ENCODE measurements at regions not wholly inside any gene's neighbourhood (a gene's known extent, or its start where the extent isn't known, plus 50 kb on each side); places are given as distances from the start of the nearest gene placed in this dataset.

DNA sequence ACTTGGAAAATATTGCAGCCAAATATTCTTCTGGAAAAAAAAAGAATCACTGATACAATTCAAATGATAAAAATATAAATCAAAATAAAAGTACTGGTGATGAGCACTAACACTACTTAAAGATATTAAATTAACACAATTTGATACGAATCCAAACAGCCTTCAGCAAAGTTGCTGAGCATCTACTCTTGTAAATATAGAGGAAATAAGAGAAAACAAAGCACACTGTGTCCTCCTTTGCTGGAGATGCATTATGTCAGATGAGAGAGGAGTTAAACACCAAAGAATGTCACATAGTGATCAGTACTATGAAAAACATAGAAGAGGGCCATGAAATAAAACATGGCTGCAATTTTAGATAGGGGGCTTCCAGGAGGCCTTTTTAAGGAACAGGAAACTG, 177.4 kb upstream of the RNPC3 start (continued):
- TF ChIP-seq, protein P1, sequence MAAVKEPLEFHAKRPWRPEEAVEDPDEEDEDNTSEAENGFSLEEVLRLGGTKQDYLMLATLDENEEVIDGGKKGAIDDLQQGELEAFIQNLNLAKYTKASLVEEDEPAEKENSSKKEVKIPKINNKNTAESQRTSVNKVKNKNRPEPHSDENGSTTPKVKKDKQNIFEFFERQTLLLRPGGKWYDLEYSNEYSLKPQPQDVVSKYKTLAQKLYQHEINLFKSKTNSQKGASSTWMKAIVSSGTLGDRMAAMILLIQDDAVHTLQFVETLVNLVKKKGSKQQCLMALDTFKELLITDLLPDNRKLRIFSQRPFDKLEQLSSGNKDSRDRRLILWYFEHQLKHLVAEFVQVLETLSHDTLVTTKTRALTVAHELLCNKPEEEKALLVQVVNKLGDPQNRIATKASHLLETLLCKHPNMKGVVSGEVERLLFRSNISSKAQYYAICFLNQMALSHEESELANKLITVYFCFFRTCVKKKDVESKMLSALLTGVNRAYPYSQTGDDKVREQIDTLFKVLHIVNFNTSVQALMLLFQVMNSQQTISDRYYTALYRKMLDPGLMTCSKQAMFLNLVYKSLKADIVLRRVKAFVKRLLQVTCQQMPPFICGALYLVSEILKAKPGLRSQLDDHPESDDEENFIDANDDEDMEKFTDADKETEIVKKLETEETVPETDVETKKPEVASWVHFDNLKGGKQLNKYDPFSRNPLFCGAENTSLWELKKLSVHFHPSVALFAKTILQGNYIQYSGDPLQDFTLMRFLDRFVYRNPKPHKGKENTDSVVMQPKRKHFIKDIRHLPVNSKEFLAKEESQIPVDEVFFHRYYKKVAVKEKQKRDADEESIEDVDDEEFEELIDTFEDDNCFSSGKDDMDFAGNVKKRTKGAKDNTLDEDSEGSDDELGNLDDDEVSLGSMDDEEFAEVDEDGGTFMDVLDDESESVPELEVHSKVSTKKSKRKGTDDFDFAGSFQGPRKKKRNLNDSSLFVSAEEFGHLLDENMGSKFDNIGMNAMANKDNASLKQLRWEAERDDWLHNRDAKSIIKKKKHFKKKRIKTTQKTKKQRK (IDR thresholded peaks at IDR 0.05; ENCODE audit: low read depth, low read length), result no peak
- TF ChIP-seq POLR2AphosphoS5 (IDR thresholded peaks at IDR 0.05; ENCODE audit: low read length) (no peak), ZNF217 (IDR thresholded peaks at IDR 0.05) (no peak)

DNA sequence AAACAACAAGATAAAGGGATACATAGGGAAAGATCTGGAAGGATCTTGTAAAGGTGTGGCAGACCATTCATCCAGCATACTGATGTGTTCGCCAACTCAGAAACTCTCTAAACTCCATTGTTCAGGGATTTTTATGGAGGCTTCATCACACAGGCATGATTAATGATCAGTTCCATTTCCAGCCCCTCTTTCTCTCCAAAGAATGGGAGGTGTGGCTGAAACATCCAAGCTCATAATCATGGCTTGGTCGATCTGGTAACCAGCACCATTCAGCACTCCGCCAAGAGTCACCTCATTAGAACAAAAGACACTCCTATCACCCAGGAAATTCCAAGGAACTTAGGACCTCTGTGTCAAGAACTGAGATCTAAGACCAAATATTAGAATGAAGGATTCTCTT, 180.6 kb upstream of the RNPC3 start:
- ChIA-PET RAD21 (ENCODE audit: unreplicated experiment) (no interaction called here), CTCF (interaction anchor here (1.3 kb wide), 1 partner anchor 16 kb away, joined by 3 read pairs; no protein-coding TSS in a partner anchor)
- TF ChIP-seq, protein P2, sequence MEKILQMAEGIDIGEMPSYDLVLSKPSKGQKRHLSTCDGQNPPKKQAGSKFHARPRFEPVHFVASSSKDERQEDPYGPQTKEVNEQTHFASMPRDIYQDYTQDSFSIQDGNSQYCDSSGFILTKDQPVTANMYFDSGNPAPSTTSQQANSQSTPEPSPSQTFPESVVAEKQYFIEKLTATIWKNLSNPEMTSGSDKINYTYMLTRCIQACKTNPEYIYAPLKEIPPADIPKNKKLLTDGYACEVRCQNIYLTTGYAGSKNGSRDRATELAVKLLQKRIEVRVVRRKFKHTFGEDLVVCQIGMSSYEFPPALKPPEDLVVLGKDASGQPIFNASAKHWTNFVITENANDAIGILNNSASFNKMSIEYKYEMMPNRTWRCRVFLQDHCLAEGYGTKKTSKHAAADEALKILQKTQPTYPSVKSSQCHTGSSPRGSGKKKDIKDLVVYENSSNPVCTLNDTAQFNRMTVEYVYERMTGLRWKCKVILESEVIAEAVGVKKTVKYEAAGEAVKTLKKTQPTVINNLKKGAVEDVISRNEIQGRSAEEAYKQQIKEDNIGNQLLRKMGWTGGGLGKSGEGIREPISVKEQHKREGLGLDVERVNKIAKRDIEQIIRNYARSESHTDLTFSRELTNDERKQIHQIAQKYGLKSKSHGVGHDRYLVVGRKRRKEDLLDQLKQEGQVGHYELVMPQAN (conservative IDR thresholded peaks at IDR 0.05), result no peak
- TF ChIP-seq, protein P1 (IDR thresholded peaks at IDR 0.05; ENCODE audit: low read depth, low read length), result no peak
- no peak for TF ChIP-seq MTA2 (IDR thresholded peaks at IDR 0.05; ENCODE audit: low read depth)
- no peak for TF ChIP-seq NR2C1 (IDR thresholded peaks at IDR 0.05)
- TF ChIP-seq, protein P3, sequence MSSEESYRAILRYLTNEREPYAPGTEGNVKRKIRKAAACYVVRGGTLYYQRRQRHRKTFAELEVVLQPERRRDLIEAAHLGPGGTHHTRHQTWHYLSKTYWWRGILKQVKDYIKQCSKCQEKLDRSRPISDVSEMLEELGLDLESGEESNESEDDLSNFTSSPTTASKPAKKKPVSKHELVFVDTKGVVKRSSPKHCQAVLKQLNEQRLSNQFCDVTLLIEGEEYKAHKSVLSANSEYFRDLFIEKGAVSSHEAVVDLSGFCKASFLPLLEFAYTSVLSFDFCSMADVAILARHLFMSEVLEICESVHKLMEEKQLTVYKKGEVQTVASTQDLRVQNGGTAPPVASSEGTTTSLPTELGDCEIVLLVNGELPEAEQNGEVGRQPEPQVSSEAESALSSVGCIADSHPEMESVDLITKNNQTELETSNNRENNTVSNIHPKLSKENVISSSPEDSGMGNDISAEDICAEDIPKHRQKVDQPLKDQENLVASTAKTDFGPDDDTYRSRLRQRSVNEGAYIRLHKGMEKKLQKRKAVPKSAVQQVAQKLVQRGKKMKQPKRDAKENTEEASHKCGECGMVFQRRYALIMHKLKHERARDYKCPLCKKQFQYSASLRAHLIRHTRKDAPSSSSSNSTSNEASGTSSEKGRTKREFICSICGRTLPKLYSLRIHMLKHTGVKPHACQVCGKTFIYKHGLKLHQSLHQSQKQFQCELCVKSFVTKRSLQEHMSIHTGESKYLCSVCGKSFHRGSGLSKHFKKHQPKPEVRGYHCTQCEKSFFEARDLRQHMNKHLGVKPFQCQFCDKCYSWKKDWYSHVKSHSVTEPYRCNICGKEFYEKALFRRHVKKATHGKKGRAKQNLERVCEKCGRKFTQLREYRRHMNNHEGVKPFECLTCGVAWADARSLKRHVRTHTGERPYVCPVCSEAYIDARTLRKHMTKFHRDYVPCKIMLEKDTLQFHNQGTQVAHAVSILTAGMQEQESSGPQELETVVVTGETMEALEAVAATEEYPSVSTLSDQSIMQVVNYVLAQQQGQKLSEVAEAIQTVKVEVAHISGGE (CRISPR knock-in tag; IDR thresholded peaks at IDR 0.05), result no peak
- TF ChIP-seq SMARCA5 (IDR thresholded peaks at IDR 0.05), result no peak
- no peak for TF ChIP-seq GABPA (IDR thresholded peaks at IDR 0.05; ENCODE audit: low read depth)
- TF ChIP-seq, protein P4, sequence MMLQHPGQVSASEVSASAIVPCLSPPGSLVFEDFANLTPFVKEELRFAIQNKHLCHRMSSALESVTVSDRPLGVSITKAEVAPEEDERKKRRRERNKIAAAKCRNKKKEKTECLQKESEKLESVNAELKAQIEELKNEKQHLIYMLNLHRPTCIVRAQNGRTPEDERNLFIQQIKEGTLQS (IDR thresholded peaks at IDR 0.05; ENCODE audit: borderline replicate concordance, extremely low read depth, low read depth, low read length), result no peak

More for the DNA sequence above, 180.6 kb upstream of the RNPC3 start:
- Histone ChIP-seq H3K9ac (ENCODE audit: control insufficient read depth, insufficient read depth, low read length) (no peak overlapping the region), H3K4me2 (ENCODE audit: control insufficient read depth, insufficient read depth) (no peak overlapping the region), H3K4me1 (ENCODE audit: control insufficient read depth, insufficient read depth, low read length) (no peaks in the 10 kb centered on the region), H3K4me3 (no peak overlapping the region), H3K27me3 (replicated peaks in 1 of 2; ENCODE audit: control insufficient read depth in 2 of 2, insufficient read depth in 2 of 2, low read length in 1 of 2) (no peaks in the 10 kb centered on the region), H4K20me1 (ENCODE audit: control insufficient read depth, insufficient read depth) (no peaks in the 10 kb centered on the region), H2AFZ (ENCODE audit: control insufficient read depth, low read depth, low read length) (no peak overlapping the region), H3K36me3 (ENCODE audit: control insufficient read depth in 2 of 2, insufficient read depth in 2 of 2, low read length in 1 of 2) (no peaks in the 10 kb centered on the region), H3K9me3 (replicated peaks; ENCODE audit: control insufficient read depth, insufficient read depth, low read length) (no peaks in the 10 kb centered on the region), H3K27ac (ENCODE audit: control insufficient read depth, insufficient read depth) (no peak overlapping the region), H3K79me2 (ENCODE audit: control insufficient read depth, insufficient read depth, low read length) (no peaks in the 10 kb centered on the region)
- WGBS (ENCODE audit: insufficient coverage, insufficient replicate concordance, low lambda C conversion rate, missing lambda C conversion rate), result 63% methylated on average over 3 of the region's 3 CpGs
- in situ Hi-C loops (cut with MboI), result no loop called here
- ATAC-seq, result no peak
- intact Hi-C loops (cut with micrococcal nuclease; ENCODE audit: unreplicated experiment), result no loop called here
- POLR2A ChIA-PET, result no interaction called here
- SMC1A ChIA-PET (ENCODE audit: uncharacterized antibody, unreplicated experiment), result interaction anchor here (0.7 kb wide), 1 partner anchor 8 kb away, joined by 4 read pairs; no protein-coding TSS in a partner anchor
- DNase-seq (ENCODE audit: low read depth, low spot score), result no peak
- BruUV-seq (replicated peaks), result no TSS peak
- no peak for FAIRE-seq
